Fibroblast of pulmonary artery (primary cell): ENCODE measurements at regions not wholly inside any gene's neighbourhood (a gene's known extent, or its start where the extent isn't known, plus 50 kb on each side); places are given as distances from the start of the nearest gene placed in this dataset.

Source experiments
- DNase-seq: peaks from one replicate; pipeline ENCODE4 v3.0.0-alpha.2; 2010; ENCODE audit warnings: low read depth
- H3K4me3 ChIP-seq: replicated peaks from 2 replicates; pipeline ENCODE4 v1.5.1; 2011; ENCODE audit warnings: low read depth, mild to moderate bottlenecking, control low read depth, low read length, moderate library complexity
- TF ChIP-seq, protein P1 (sequence below): IDR thresholded peaks from 2 replicates; pipeline ENCODE4 v1.5.1; 2011; ENCODE audit warnings: mild to moderate bottlenecking, control low read depth, low read length, inconsistent platforms; ENCODE audit errors: missing control alignments

DNA sequence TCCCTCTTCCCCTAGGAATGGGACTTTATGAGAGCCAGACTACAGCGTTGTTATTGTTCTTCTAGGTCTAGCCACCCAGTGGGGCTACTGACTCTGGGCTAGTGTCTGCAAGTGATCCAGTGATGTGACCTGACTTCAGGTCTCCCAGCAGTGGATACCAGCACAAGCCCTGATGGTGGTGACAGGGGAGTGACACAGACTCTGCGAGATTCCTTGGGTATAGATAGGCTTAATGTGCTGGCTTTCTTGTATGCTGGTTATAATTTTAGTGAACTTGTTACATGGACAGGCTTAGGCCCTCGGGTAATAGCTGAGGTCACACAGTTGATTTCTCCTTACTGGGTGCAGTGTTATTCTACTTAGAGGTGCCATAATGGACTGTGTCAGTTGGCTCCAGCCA, 106.9 kb downstream of the TBC1D30 start:
- no peak for DNase-seq
- TF ChIP-seq, protein P1, sequence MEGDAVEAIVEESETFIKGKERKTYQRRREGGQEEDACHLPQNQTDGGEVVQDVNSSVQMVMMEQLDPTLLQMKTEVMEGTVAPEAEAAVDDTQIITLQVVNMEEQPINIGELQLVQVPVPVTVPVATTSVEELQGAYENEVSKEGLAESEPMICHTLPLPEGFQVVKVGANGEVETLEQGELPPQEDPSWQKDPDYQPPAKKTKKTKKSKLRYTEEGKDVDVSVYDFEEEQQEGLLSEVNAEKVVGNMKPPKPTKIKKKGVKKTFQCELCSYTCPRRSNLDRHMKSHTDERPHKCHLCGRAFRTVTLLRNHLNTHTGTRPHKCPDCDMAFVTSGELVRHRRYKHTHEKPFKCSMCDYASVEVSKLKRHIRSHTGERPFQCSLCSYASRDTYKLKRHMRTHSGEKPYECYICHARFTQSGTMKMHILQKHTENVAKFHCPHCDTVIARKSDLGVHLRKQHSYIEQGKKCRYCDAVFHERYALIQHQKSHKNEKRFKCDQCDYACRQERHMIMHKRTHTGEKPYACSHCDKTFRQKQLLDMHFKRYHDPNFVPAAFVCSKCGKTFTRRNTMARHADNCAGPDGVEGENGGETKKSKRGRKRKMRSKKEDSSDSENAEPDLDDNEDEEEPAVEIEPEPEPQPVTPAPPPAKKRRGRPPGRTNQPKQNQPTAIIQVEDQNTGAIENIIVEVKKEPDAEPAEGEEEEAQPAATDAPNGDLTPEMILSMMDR: no peak
- no peak overlapping the region for H3K4me3 ChIP-seq

DNA sequence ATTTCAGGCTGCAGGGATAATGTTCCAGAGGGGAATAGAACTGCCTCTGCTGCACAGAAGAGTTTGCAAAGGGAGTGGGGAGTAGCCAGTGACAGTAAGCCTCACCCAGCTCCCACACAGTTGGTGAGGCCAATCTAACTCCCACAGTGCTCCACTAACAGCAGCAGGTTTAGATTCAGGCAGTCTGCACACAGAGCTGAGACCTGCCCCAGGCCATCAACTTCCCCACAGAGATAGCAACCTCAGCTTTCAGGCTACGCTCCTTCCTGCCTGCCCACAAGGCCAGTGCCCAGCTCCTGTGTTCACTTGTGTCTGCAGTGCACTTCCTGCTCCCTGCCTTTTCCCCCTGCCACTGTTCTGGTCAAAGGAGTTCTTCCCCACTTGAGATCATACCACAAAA, 107.5 kb downstream of the TBC1D30 start:
- no peak for DNase-seq
- no peak overlapping the region for H3K4me3 ChIP-seq
- TF ChIP-seq, protein P1: no peak

DNA sequence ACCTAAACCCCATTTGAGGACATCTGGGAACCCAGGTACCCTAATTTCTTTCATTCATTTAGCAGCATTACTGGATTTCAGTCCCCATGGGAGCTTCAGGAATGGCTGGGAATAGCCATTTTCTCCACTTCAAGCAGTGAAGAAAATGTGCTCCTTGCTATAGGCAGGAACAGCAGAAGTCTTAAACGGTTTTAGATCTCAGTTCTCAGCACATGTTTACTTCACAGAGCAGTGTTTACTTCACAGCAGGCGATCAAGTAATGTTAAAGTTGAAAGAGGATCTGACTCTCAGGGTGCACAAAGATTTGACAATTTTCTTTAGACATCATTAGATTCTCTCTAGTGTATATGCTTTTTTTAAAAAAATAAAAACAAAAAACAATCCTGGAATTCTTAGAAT, 109.3 kb downstream of the TBC1D30 start:
- DNase-seq: no peak
- no peak overlapping the region for H3K4me3 ChIP-seq
- TF ChIP-seq, protein P1: no peak

DNA sequence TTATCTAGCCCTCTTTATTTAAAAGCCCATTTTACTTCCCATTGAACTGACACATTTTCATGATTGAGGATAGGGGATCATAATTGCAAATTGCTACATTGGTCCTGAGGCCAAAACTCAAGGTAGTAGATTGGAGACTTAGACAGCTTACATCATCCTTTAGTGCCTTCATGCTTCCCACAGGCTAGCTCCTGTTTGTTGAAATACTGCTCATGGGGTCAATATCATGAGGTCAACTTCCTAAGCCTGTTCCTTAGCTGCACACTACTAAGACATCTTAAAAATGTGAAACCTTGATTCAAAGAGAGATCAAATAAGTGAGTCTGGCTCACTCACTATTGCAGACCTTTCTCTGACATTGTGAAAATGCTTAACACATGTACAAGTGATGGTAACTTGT, 113.0 kb downstream of the TBC1D30 start:
- TF ChIP-seq, protein P1: no peak
- DNase-seq: no peak
- H3K4me3 ChIP-seq: no peak overlapping the region

DNA sequence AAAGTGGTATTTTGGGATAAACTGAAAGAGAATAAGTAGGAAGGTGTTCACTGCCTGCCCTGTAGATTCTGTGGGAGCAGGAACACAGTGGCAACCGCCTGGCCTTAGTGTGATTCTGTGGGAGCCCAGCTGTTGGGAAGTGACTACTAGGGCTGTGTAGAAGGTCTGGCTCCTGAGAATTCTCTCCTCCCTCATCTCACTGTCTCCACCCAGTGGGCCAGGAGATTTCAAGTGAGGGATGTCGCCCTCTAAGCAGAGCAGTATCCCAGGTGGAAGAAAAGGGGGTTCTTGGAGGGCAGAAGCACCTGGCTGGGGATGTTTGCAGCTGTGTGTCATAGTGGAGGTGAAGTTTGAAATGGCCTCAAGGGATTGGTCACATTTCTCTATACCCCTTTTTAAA, 113.7 kb downstream of the TBC1D30 start:
- no peak for DNase-seq
- no peak overlapping the region for H3K4me3 ChIP-seq

DNA sequence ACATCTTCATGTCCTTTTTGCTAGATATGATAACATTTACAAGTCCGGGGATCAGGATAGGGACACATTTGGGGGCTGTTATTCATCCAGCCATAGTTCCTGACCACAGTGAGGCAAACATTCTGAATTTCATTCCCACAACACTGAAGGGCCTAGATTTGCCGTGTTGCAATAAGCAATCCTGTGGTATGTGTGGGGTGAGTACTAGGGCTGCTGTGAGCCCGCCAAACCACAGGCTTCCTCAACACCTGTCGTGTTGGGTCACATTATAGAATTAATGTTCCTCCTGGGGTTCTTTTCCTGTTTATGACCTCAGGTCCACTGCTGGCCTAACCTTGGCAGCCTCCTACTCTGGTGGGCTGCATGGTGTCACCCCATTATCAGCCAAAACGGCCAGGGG, 119.2 kb downstream of the TBC1D30 start:
- DNase-seq: peak; percentile 1
- TF ChIP-seq, protein P1: no peak
- no peak overlapping the region for H3K4me3 ChIP-seq

More for the DNA sequence above, 113.7 kb downstream of the TBC1D30 start:
- TF ChIP-seq, protein P1: no peak

DNA sequence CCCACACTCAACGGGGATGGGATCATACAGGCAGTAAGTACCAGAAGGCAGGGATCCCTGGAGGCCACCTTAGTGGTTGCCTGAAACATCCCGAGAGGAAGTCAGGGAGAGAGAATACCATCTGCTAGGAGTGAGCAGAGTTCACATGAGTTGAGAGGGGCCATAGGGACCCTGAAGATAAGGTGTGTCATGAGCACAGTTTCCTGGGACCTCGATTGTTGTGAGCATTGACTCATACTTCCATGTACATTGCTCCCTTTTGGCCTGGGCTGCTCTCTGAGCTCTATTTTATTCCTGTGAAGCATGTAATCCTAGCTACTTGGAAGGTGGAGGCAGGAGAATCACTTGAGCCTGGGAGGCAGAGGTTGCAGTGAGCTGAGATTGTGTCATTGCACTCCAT, 120.5 kb downstream of the TBC1D30 start:
- TF ChIP-seq, protein P1: no peak
- no peak for DNase-seq
- no peak overlapping the region for H3K4me3 ChIP-seq
